Right atrium auricular region (tissue), 2 donors: ENCODE measurements at regions not wholly inside any gene's neighbourhood (a gene's known extent, or its start where the extent isn't known, plus 50 kb on each side); places are given as distances from the start of the nearest gene placed in this dataset.

ENCODE experiments used
- DNase-seq: peaks from one replicate; pipeline ENCODE4 v3.0.0-alpha.2; 2019; ENCODE audit warnings: low spot score
- H3K27ac ChIP-seq, 2 donors: fragments of 200-600 bp; sonication (generic); 1 replicate in 1 of 2; 2 replicates in 1 of 2; pipeline ENCODE4 v1.5.1; 2016 to 2019
- H3K27me3 ChIP-seq, 2 donors: fragments of 200-600 bp; sonication (generic); one replicate each; pipeline versions ENCODE4 v1.5.1 to v1.6.0; 2017 to 2019
- H3K36me3 ChIP-seq: fragments of 200-600 bp; sonication (generic); one replicate; pipeline ENCODE4 v1.5.1; 2016
- H3K4me1 ChIP-seq, 2 donors: fragments of 200-600 bp; sonication (generic); one replicate each; pipeline versions ENCODE4 v1.5.1 to v1.6.0; 2017 to 2019
- H3K4me3 ChIP-seq, 2 donors: fragments of 200-600 bp; sonication (generic); 1 replicate in 1 of 2; 2 replicates in 1 of 2; pipeline ENCODE4 v1.5.1; 2017 to 2019; ENCODE audit warnings: mild to moderate bottlenecking in 1 of 2, moderate library complexity in 1 of 2
- H3K9me3 ChIP-seq, 2 donors: fragments of 200-600 bp; sonication (generic); one replicate each; pipeline ENCODE4 v1.5.1; 2019
- CTCF ChIP-seq, 2 donors: fragments of 200-600 bp; sonication (generic); IDR thresholded peaks; one replicate each; pipeline ENCODE4 v1.5.1; 2019; ENCODE audit warnings: antibody characterized with exemption in 2 of 2

- Histone ChIP-seq H3K4me1 (no peaks in the 10 kb centered on the region), H3K9me3 (no peaks in the 10 kb centered on the region), H3K36me3 (no peaks in the 10 kb centered on the region), H3K4me3 (no peak overlapping the region), H3K27ac (no peak overlapping the region), H3K27me3 (no peaks in the 10 kb centered on the region)
- DNase-seq = peak; percentile 30
- no peak for TF ChIP-seq CTCF (IDR thresholded peaks at IDR 0.05)
These were observed 60.8 kb upstream of the TANC2 start for GRCh38 chr17:62905233-62905632.

GRCh38 chr17:62902531-62903220 lies 63.4 kb upstream of the TANC2 start:
- H3K36me3 ChIP-seq = no peaks in the 10 kb centered on the region
- H3K9me3 ChIP-seq = no peaks in the 10 kb centered on the region
- H3K4me3 ChIP-seq = no peak overlapping the region
- H3K27me3 ChIP-seq = no peaks in the 10 kb centered on the region
- TF ChIP-seq CTCF (IDR thresholded peaks at IDR 0.05) = no peak
- H3K27ac ChIP-seq = no peak overlapping the region
- DNase-seq = peak; percentile 32
- peaks cover 0 to 13% of the 10 kb centered on the region in 2 donors for H3K4me1 ChIP-seq

GRCh38 chr17:62901544-62901943 lies 64.5 kb upstream of the TANC2 start:
- H3K4me1 ChIP-seq = peaks cover 0 to 13% of the 10 kb centered on the region in 2 donors
- H3K36me3 ChIP-seq = no peaks in the 10 kb centered on the region
- no peak for DNase-seq
- no peak overlapping the region for H3K4me3 ChIP-seq
- no peak for TF ChIP-seq CTCF (IDR thresholded peaks at IDR 0.05)
- H3K27me3 ChIP-seq = no peaks in the 10 kb centered on the region
- no peaks in the 10 kb centered on the region for H3K9me3 ChIP-seq
- H3K27ac ChIP-seq = no peak overlapping the region

GRCh38 chr17:62900096-62900495 lies 65.9 kb upstream of the TANC2 start:
- DNase-seq = no peak
- Histone ChIP-seq H3K27ac (no peak overlapping the region), H3K9me3 (no peaks in the 10 kb centered on the region), H3K4me1 (peaks cover 0 to 13% of the 10 kb centered on the region in 2 donors), H3K4me3 (no peak overlapping the region), H3K27me3 (no peaks in the 10 kb centered on the region), H3K36me3 (no peaks in the 10 kb centered on the region)
- no peak for TF ChIP-seq CTCF (IDR thresholded peaks at IDR 0.05)

GRCh38 chr17:62899361-62899760 lies 66.7 kb upstream of the TANC2 start:
- Histone ChIP-seq H3K27me3 (no peaks in the 10 kb centered on the region), H3K4me1 (peaks cover 0 to 13% of the 10 kb centered on the region in 2 donors), H3K4me3 (no peak overlapping the region), H3K36me3 (no peaks in the 10 kb centered on the region), H3K27ac (no peak overlapping the region), H3K9me3 (no peaks in the 10 kb centered on the region)
- TF ChIP-seq CTCF (IDR thresholded peaks at IDR 0.05) = no peak
- peak; percentile 61 for DNase-seq
